WTC11 (cell line): ENCODE measurements at regions not wholly inside any gene's neighbourhood (a gene's known extent, or its start where the extent isn't known, plus 50 kb on each side); places are given as distances from the start of the nearest gene placed in this dataset.

ENCODE experiments used
- CREB1 ChIP-seq: sonication (generic); formaldehyde crosslinking; IDR thresholded peaks from 2 replicates; pipeline ENCODE4 v1.8.0; 2023; ENCODE audit warnings: mild to moderate bottlenecking, missing genetic modification reagents
- NR2C2 ChIP-seq: sonication (generic); formaldehyde crosslinking; IDR thresholded peaks from 2 replicates; pipeline ENCODE4 v1.8.0; 2022; ENCODE audit warnings: mild to moderate bottlenecking, missing genetic modification reagents
- OVOL2 ChIP-seq: fragments of 250-450 bp; sonication (Bioruptor Pico); IDR thresholded peaks from 2 replicates; pipeline ENCODE4 v1.9.0; 2021; ENCODE audit warnings: mild to moderate bottlenecking, borderline replicate concordance
- USF2 ChIP-seq: sonication (generic); formaldehyde crosslinking; IDR thresholded peaks from 2 replicates; pipeline ENCODE4 v1.8.1; 2023; ENCODE audit warnings: mild to moderate bottlenecking, missing genetic modification reagents, moderate library complexity
- ZNF121 ChIP-seq: sonication (generic); formaldehyde crosslinking; IDR thresholded peaks from 2 replicates; pipeline ENCODE4 v1.8.0; 2023; ENCODE audit warnings: missing genetic modification reagents
- ZNF423 ChIP-seq: fragments of 250-450 bp; sonication (Bioruptor Pico); IDR thresholded peaks from 2 replicates; pipeline ENCODE4 v2.1.2; 2022; ENCODE audit warnings: mild to moderate bottlenecking, moderate library complexity
- ZNF532 ChIP-seq: fragments of 250-450 bp; sonication (Bioruptor Pico); IDR thresholded peaks from 2 replicates; pipeline ENCODE4 v1.9.0; 2021; ENCODE audit warnings: mild to moderate bottlenecking, borderline replicate concordance
- TF ChIP-seq, protein P1 (sequence below): fragments of 200-600 bp; IDR thresholded peaks from 2 replicates; pipeline ENCODE4 v1.8.0; 2022; ENCODE audit warnings: antibody characterized with exemption
- TF ChIP-seq, protein P2 (sequence below): sonication (generic); formaldehyde crosslinking; conservative IDR thresholded peaks from 2 replicates; pipeline ENCODE4 v1.8.1; 2022; ENCODE audit warnings: mild to moderate bottlenecking, missing genetic modification reagents
- TF ChIP-seq, protein P3 (sequence below): sonication (generic); formaldehyde crosslinking; IDR thresholded peaks from 2 replicates; pipeline ENCODE4 v1.8.1; 2022; ENCODE audit warnings: low read depth, missing genetic modification reagents, borderline replicate concordance
- TF ChIP-seq, protein P4 (sequence below): sonication (generic); formaldehyde crosslinking; IDR thresholded peaks from 2 replicates; pipeline ENCODE4 v1.8.1; 2022; ENCODE audit warnings: mild to moderate bottlenecking, missing genetic modification reagents, moderate library complexity, borderline replicate concordance

DNA sequence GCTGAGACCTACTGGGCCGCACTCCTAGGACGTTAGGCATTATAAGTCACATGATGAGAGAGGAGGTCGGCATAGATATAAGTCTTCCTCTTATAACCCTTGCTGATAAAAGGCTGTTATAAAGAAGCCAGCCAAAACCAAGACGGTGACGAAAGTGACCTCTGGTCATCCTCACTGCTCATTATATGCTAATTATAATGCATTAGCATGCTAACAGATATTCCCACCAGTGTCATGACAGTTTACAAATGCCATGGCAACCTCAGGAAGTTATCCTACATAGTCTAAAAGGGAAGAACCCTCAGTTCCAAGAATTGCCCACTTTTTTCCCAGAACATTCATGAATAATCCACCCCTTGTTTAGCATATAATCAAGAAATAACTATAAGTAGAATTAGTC lies 222.4 kb downstream of the TLE1 start:
- TF ChIP-seq USF2 (CRISPR knock-in tag) (no peak), ZNF423 (CRISPR knock-in tag) (no peak), NR2C2 (CRISPR knock-in tag) (no peak), ZNF532 (no peak), ZNF121 (CRISPR knock-in tag) (no peak), CREB1 (CRISPR knock-in tag) (no peak), OVOL2 (CRISPR knock-in tag) (no peak)
- TF ChIP-seq, protein P1, sequence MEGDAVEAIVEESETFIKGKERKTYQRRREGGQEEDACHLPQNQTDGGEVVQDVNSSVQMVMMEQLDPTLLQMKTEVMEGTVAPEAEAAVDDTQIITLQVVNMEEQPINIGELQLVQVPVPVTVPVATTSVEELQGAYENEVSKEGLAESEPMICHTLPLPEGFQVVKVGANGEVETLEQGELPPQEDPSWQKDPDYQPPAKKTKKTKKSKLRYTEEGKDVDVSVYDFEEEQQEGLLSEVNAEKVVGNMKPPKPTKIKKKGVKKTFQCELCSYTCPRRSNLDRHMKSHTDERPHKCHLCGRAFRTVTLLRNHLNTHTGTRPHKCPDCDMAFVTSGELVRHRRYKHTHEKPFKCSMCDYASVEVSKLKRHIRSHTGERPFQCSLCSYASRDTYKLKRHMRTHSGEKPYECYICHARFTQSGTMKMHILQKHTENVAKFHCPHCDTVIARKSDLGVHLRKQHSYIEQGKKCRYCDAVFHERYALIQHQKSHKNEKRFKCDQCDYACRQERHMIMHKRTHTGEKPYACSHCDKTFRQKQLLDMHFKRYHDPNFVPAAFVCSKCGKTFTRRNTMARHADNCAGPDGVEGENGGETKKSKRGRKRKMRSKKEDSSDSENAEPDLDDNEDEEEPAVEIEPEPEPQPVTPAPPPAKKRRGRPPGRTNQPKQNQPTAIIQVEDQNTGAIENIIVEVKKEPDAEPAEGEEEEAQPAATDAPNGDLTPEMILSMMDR = no peak
- TF ChIP-seq, protein P2, sequence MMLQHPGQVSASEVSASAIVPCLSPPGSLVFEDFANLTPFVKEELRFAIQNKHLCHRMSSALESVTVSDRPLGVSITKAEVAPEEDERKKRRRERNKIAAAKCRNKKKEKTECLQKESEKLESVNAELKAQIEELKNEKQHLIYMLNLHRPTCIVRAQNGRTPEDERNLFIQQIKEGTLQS = no peak
- TF ChIP-seq, protein P3, sequence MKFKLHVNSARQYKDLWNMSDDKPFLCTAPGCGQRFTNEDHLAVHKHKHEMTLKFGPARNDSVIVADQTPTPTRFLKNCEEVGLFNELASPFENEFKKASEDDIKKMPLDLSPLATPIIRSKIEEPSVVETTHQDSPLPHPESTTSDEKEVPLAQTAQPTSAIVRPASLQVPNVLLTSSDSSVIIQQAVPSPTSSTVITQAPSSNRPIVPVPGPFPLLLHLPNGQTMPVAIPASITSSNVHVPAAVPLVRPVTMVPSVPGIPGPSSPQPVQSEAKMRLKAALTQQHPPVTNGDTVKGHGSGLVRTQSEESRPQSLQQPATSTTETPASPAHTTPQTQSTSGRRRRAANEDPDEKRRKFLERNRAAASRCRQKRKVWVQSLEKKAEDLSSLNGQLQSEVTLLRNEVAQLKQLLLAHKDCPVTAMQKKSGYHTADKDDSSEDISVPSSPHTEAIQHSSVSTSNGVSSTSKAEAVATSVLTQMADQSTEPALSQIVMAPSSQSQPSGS (CRISPR knock-in tag) = no peak
- TF ChIP-seq, protein P4, sequence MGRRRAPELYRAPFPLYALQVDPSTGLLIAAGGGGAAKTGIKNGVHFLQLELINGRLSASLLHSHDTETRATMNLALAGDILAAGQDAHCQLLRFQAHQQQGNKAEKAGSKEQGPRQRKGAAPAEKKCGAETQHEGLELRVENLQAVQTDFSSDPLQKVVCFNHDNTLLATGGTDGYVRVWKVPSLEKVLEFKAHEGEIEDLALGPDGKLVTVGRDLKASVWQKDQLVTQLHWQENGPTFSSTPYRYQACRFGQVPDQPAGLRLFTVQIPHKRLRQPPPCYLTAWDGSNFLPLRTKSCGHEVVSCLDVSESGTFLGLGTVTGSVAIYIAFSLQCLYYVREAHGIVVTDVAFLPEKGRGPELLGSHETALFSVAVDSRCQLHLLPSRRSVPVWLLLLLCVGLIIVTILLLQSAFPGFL (CRISPR knock-in tag) = no peak
